G401.6 (cell line): ENCODE measurements at regions not wholly inside any gene's neighbourhood (a gene's known extent, or its start where the extent isn't known, plus 50 kb on each side); places are given as distances from the start of the nearest gene placed in this dataset.
"Not testable (repeated sequence)": the region's sequence is repeated elsewhere in the genome, so short reads cannot be mapped to it uniquely, and the experiment has no call there.

Experiments used
- FAIRE-seq: peaks from 2 replicates; lab custom pipeline; 2012; peaks lifted over from hg19 to GRCh38; lab: Jason Lieb, UNC

GRCh38 chr7:68936471-68937035, 661.7 kb upstream of the AUTS2 start:
- FAIRE-seq, result no peak

DNA sequence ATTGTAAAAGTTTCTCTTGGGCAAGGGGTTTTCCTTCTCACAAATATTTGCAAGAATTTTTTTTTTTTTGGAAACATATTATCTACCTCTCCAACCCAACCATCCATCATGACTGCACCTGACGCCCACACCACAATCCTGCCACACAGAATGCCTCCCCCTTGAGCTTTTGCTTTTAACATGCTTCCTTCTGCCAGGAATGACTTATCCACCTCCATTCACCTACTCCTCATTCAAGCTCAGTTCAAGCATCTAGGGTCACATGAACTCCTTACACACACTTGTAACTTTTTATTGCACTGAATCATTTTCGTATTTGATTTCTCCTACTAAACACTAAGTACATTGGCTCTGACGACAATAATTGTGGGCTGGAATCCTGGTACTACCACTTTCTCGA, 660.1 kb upstream of the AUTS2 start:
- no peak for FAIRE-seq

DNA sequence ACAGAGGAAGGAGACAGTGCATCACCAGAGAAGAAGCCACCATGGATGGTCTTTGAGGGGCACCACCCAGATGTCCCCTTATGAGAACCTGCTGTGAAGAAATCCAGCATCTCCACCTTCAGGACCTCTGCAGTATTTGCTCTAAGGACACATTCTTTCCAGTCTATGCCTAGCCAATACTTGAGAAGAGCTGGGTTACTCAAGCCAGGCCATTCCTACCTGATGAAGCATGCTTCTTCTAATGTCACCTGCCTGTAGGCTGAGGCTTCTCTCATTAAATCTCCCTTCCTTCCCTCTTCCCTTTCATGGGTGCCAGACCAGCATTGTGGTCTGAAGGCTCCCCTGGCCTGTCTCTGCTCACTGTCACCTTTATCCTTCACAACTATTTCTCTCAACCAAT, 654.5 kb upstream of the AUTS2 start:
- no peak for FAIRE-seq

DNA sequence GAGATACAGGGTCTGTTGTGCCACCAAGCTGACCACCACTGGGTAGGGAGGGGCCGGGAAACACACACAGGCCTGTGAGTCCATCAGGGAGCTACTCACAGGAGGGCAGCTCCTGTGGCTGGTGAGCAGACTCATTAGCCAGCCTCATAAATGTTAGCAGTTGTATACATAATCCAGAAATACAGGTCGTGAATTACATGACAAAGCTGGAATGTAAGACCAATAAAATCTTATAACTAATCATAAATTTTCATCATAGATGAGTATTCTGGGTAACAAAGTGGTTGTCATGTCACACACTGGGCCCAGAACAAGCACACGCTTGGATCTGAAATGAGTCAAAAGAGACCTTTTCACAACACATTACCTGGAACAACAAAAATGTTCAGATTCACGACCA, 642.6 kb upstream of the AUTS2 start:
- FAIRE-seq, result no peak

DNA sequence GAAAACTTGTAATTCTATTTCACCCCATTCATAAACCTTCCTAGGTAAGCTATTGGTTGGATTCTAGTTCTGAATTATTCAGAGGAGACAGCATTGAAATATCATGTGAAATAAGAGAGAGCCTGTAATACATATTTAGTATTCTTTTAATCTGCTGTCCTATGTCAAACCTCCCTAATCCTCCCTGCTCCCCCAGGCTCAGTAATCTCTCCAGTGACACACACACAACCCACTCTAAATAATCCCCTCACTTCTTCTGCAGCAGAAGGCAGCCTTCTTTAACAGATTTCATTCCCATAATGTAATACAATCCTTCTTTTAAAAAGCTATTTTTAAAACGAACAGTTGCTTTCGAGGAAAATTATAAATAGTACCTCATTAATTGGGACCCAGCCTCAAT, 639.7 kb upstream of the AUTS2 start:
- FAIRE-seq, result no peak

GRCh38 chr7:68963552-68963951, 634.7 kb upstream of the AUTS2 start:
- no peak for FAIRE-seq

GRCh38 chr7:68964060-68964459, 634.2 kb upstream of the AUTS2 start:
- no peak for FAIRE-seq

- FAIRE-seq, result no peak
Measured at GRCh38 chr7:68965351-68965750, 632.9 kb upstream of the AUTS2 start.

- no peak for FAIRE-seq
Measured at GRCh38 chr7:68967598-68967997, 630.7 kb upstream of the AUTS2 start.

DNA sequence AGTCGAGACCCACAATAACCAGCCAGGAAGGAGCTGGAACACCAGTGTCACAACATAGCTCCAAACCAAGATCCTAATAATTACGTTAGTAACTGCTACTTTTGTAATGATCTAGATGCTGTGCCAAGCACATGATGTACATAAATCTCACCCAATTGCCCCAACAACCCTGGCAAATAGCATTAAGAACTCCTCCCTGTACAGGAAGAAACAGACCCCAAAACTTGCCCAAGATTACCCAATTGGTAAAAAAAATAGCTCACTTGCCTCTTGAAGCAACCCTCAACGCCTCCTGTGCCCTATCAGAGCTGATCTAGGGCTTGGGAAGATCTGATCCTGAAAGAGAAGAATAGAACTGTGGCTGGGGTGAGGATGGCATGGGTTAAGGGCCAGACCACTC, 628.7 kb upstream of the AUTS2 start:
- no peak for FAIRE-seq

DNA sequence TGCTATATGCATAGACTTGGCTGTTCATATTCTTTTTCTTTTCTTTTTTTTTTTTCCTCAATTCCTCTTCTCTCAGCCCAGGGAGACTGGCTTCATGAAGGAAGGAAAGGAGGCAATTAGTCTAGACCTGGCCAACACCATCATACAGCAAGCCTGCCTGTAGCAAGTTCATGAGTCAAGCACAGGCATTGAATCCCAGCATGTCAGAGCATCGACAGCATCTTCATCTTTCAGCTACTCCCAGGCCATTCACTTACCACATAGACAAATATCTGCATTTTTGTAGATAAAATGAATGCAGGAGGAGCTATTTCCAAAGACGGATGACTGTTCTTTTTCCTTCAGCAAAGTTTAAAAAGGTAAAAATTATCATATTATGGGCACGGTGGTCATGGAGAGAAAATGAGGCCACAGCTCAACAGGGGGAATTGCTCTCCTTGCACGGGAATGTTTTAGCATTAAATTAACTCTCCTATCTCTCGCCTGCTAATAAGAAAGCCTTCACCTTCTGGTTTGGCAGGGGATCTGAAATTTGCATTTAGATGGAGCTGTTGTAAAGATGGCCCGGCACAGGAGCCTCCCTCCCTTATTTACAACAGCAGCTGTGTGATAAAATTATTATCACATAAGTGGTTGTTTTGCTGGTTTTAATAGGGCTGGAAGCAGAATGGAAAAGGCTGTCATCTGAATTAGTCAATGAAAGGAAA, 626.5 kb upstream of the AUTS2 start:
- no peak for FAIRE-seq

DNA sequence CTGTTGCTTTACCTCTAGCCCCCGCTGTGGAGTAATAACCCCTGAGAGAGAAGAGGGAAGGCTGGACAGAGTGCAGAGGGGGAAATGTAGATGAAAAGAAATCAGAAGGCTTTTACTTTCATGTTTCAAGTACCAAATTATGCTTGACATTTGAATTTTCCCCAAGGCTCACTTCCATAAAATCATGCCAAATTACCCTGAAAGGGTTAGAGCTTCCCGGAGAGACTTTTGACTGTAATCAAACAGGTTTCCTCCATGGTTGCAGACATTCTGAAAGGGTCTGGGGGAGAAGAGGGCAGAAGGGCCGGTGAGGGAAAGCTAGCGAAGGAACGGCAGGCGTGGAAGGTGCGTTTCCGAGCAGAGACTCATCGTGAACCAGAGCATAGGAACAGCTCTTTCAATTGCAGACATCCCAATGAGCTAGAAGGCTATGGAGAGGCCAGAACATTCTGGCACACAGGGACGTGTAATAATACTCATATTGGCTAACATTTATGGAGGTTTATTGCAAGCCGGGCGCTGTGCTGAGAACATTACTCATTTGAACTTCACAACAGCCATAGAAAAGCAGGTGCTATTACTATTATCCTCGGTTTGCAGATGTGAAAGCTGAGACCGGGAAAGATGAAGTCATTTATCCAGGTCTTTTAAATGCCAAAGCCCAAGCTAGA, 620.8 kb upstream of the AUTS2 start:
- no peak for FAIRE-seq

GRCh38 chr7:68978710-68979109, 619.6 kb upstream of the AUTS2 start:
- no peak for FAIRE-seq

DNA sequence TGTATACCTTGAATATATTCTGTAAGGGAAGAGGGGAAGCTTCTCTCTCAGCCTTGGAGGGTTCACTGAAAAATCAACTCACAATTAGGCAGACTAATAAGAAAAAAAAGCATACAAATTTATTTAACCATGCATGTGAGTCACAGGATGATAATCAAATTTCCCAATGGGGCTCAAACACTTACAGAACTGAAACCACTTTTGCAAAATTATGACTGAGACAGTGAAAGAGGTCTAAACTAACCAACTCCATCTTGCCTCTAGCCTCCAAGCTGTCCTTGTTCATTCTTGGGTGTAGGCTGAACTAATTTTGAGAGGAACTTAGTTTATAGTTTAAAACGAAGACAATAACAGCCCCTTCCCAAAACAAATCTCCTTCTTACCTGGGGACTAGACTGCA, 618.3 kb upstream of the AUTS2 start:
- FAIRE-seq, result no peak

GRCh38 chr7:68980432-68980831, 617.8 kb upstream of the AUTS2 start:
- not testable (repeated sequence) for FAIRE-seq

DNA sequence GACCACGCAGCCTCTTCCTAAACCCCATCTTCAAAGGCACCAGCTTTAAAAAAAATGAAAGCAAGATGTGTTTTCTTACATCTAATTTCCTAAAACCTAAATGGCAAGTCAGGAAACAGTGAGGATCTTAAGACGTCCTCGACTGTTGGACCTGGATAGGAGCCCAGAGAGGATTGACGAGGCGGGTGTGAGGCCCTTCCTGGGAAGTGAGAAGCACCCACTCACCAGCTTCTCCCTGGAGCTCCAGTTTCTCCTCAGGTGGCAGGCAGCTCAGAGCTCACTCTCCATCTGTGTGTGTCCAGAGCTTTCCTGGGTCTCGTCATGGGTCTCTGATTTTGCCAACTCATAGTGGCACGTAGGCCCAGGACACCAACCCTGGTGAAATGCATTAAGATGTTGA, 614.0 kb upstream of the AUTS2 start:
- FAIRE-seq, result no peak

GRCh38 chr7:68994841-68995240, 603.4 kb upstream of the AUTS2 start:
- FAIRE-seq, result no peak

DNA sequence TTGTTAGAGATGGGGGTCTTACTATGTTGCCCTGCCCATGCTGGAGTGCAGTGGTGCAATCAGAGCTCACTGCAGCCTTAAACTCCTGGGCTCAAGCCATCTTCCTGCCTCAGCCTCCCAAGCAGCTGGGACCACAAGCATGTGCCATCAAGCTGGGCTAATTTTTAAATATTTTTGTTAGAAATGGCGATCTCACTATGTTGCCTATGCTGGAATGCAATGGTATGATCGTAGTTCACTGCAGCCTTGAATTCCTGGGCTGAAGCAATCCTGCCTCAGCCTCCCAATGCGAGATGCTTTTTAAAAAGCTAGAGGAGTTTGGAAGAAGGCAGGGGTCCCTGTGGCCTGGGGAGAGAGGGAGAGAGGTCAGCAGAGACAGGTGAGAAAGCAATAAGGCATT, 600.1 kb upstream of the AUTS2 start:
- no peak for FAIRE-seq

DNA sequence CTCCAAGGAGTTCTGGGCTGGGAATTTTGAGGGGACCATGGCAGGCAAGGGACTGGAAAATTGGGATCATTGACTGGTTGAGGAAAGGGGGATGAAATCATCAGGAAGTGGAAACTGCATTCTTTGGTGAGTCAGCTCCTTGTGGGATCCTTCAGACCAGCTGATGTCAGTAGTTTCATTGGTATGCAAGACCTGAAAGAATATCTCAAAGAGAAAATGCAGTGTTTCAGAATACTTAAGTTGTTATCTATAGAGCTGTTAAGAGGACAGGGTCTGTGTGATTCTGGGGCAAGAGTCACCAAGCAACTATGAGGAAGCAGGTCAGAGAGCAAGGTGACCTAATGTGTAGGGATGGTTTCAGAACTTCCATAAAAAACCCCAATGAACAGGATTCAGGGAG, 595.9 kb upstream of the AUTS2 start:
- FAIRE-seq, result no peak

DNA sequence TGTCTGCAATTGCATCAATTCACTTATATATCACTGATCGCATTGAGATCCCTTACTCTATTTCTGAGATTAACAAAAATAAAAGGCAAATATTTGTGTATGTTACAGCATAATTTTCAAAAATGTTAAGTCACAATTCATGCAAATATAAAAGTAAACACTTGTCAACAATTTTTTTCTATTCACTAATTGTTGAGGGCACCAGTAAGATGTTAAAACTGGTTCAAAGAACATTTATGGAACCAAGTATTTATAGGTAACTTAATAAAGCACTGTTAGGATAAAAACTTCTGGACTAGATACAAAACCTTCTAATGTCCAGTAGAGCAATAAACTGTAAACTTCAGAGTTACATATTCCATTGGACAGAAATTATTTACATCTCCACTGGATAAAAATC, 586.1 kb upstream of the AUTS2 start:
- no peak for FAIRE-seq

- no peak for FAIRE-seq
Measured at GRCh38 chr7:69017208-69017607, 581.1 kb upstream of the AUTS2 start.

- FAIRE-seq, result no peak
Measured at GRCh38 chr7:69018200-69018599, 580.1 kb upstream of the AUTS2 start.

DNA sequence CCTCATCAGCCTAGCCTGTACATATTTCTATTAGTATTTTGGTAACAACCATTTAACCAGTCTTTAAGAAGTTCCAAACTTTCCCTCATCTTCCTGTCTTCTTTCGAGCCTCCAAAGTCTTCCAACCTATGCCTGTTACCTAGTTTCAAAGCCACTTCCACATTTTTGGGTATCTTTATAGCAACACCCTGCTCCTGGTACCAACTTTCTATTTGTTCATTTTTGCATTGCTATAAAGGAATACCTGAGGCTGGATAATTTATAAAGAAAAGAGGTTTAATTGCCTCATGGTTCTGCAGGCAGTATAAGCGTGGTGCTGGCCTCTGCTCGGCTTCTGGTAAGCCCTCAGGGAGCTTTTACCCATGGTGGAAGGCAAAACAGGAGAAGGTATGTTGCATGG, 578.8 kb upstream of the AUTS2 start:
- FAIRE-seq, result no peak

DNA sequence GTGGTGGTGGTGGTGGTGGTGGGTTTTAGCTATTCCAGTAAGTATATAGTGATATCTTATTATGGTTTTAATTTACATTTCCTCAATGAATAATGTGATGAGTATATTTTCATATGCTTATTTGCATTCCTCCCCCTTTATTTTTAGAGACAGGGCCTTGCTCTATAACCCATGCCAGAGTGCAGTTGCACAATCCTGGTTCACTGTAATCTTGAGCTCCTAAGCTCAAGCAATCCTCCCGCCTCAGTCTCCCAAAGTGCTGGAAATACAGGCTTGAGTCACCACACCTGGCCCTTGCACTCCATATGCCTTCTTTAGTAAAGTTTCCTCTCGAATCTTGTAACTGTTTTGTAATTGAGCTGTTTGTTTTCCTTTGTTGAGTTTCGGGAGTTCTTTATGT, 577.7 kb upstream of the AUTS2 start:
- FAIRE-seq, result no peak
